ENCODE measurements at regions not wholly inside any gene's neighbourhood (a gene's known extent, or its start where the extent isn't known, plus 50 kb on each side); places are given as distances from the start of the nearest gene placed in this dataset.
A peak's percentile ranks its signal among the peaks of the same experiment; 100 is the strongest.
"Not testable (repeated sequence)": the region's sequence is repeated elsewhere in the genome, so short reads cannot be mapped to it uniquely, and the experiment has no call there.

DNA sequence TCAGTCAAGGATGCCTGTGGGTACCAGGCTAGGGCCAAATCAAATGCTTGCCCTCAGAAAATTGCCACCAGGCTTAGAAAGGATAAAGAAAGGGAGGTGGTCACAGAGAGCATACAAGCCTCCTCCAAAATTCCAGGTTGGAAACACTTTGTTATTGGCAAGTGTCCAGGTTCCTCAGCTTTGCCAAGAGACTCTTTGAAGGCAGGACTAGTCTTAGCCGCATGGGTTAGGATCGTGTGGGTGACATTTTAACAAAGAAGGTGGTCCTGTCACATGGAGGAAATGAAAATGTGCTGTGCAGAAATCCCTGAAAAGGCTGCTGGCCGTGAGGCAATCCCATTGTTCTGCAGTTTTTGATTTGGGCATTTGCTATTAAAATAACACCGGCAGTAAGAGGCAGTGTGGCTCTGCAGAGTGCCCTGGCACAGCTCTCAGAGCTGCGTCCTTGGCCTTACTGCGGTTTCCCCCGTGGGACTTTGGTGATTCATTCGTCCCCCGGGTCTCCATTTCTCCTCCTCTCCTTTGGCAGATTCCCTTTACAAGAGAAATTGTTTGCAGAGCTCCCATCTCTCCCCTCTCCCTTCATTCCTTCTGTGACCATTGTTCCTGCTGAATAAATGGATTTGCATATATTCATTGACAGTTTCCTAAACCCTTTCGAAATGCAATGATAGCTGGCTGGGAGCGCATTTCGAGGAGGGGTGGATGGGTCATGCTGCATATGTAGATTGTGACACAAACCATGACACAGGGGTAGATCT, 187.3 kb downstream of the VAPA start:
- Histone ChIP-seq H3K9me3 (no peaks in the 10 kb centered on the region), H3K36me3 (ENCODE audit: low read depth) (no peaks in the 10 kb centered on the region), H3K4me1 (ENCODE audit: low read depth) (no peaks in the 10 kb centered on the region), H3K4me3 (no peak overlapping the region)
- ATAC-seq (no peak), DNase-seq (no peak)
- TF ChIP-seq, protein P1, sequence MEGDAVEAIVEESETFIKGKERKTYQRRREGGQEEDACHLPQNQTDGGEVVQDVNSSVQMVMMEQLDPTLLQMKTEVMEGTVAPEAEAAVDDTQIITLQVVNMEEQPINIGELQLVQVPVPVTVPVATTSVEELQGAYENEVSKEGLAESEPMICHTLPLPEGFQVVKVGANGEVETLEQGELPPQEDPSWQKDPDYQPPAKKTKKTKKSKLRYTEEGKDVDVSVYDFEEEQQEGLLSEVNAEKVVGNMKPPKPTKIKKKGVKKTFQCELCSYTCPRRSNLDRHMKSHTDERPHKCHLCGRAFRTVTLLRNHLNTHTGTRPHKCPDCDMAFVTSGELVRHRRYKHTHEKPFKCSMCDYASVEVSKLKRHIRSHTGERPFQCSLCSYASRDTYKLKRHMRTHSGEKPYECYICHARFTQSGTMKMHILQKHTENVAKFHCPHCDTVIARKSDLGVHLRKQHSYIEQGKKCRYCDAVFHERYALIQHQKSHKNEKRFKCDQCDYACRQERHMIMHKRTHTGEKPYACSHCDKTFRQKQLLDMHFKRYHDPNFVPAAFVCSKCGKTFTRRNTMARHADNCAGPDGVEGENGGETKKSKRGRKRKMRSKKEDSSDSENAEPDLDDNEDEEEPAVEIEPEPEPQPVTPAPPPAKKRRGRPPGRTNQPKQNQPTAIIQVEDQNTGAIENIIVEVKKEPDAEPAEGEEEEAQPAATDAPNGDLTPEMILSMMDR (IDR thresholded peaks at IDR 0.05): no peak
- intact Hi-C loops (cut with DNase I, micrococcal nuclease): no loop called here

DNA sequence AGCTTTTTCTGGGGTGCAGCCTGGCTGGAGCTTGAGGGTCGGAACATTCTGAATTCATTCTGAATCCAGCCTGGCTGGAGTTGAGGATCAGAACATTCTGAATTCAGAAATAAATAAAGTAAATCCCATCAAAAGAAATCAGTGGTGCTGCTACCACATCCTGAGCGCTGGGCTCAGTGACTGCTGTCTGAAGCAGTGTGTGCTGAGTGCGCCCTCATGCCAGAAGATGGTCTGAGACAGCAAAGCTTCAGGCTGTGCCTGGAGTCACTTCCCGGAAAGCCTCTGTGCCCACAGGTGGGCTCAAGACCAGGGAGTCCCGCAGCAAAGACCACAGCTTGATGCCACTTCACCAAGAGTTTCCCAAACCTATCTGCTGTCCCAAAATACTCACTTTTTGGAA, 187.9 kb downstream of the VAPA start:
- no peak for DNase-seq

DNA sequence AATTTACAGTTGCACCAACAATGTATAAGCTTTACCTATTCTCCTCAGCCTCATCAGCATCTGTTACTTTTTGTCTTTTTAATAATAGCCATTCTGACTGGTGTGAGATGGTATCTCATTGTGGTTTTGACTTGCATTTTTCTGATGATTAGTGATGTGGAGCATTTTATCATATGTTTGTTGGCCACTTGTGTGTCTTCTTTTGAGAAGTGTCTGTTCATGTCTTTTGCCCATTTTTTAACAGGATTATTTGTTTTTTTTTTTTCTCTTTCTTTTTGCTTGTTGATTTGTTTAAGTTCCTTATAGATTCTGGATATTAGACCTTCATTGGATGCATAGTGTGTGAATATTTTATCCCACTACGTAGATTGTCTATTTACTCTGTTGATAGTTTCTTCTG, 191.3 kb downstream of the VAPA start:
- H3K4me3 ChIP-seq; H3K9me3 ChIP-seq; intact Hi-C loops (cut with DNase I, micrococcal nuclease); H3K36me3 ChIP-seq (ENCODE audit: low read depth); DNase-seq; ATAC-seq; H3K4me1 ChIP-seq (ENCODE audit: low read depth): not testable (repeated sequence)

More for the DNA sequence above, 187.9 kb downstream of the VAPA start:
- Histone ChIP-seq H3K4me3 (no peak overlapping the region), H3K4me1 (ENCODE audit: low read depth) (no peaks in the 10 kb centered on the region), H3K36me3 (ENCODE audit: low read depth) (no peaks in the 10 kb centered on the region), H3K9me3 (no peaks in the 10 kb centered on the region)
- TF ChIP-seq, protein P1 (IDR thresholded peaks at IDR 0.05): no peak
- intact Hi-C loops (cut with DNase I, micrococcal nuclease): no loop called here
- no peak for ATAC-seq

DNA sequence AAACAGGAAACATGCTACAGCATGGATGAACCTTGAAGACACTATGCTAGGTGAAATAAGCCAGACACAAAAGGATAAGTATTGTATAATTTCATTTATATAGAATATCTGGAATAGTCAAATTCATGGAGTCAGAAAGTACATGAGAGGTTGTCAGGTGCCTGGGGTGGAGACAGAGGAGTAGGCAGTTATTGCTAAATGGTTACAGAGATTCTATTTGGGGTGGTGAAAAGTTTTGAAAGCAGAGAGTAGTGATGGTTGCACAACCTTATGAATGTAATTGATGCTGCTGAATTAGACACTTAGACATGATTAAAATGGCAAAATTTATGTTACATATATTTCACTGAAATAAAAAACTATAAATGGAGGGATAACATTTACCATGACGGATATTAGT, 197.4 kb downstream of the VAPA start:
- Histone ChIP-seq H3K4me1 (ENCODE audit: low read depth) (no peaks in the 10 kb centered on the region), H3K36me3 (ENCODE audit: low read depth) (no peaks in the 10 kb centered on the region), H3K9me3 (no peaks in the 10 kb centered on the region), H3K4me3 (no peak overlapping the region)
- ATAC-seq (no peak), DNase-seq (no peak)
- intact Hi-C loops (cut with DNase I, micrococcal nuclease): no loop called here
- TF ChIP-seq, protein P1 (IDR thresholded peaks at IDR 0.05): no peak

DNA sequence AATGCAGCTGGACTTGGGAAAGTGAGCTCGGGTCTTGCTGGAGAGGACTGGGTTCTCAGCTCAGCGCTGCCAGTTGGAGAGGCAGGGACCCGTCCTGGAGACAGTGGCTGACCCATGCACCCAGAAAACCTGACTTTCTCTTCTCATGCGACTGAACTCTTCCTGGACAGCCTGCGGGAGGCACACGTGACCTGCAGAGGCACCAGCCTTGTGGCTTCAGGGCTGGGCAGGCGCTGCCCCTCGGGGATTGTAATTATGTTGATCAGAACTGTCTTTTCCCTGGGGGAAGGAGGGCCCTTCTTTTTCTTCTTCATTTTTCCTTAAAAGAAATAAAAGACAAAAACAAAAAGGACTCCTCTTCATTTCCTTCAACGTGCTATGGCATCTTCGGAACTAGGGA, 198.1 kb downstream of the VAPA start:
- intact Hi-C loops (cut with DNase I, micrococcal nuclease): no loop called here
- no peaks in the 10 kb centered on the region for H3K4me1 ChIP-seq (ENCODE audit: low read depth)
- no peak for DNase-seq
- ATAC-seq: no peak
- H3K36me3 ChIP-seq (ENCODE audit: low read depth): no peaks in the 10 kb centered on the region
- no peak overlapping the region for H3K4me3 ChIP-seq
- no peaks in the 10 kb centered on the region for H3K9me3 ChIP-seq
- TF ChIP-seq, protein P1 (IDR thresholded peaks at IDR 0.05): no peak

DNA sequence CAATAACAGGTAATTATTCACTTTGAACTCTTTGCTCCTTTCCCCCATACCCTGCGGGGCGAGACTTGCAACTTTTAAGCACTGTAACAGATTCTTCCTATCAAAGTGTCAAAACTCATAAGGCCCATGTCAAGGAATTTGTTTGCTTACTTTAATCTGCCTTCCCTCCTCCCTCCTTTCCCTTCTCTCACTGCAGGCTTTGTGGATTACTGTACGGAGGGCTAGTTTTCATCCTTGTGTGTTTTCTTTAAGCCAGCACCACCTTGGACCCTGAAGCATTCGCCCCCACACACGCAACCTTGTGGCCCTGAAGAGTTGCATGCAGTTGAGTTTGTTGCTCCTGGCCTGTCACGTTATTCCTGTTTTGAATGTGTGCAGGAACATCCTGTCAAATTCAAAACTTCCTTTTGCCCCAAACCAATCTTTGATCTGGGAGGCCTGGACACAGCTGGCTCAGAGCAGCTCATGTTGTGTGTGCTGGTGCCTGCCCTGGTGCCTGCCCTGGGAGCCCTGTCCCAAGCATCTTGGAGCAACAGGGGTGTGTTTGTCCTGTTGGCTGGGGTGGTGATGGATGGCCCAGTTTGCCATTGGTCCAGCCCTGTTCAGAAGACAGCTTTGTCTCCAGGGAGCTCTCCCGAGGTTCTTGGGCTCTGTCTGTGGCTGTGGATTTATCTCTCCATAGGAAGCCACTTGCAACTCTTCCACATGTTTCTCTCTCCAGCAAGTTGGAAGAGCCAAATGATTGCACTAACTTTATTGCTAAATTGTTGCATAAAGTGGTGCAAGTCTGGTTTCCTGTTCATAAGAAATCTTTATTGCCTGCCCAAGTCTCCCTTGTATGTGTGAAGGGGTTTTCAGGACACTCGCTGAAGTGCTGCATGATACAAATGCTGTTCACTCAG, 199.6 kb downstream of the VAPA start:
- TF ChIP-seq, protein P1 (IDR thresholded peaks at IDR 0.05): no peak
- Histone ChIP-seq H3K9me3 (no peaks in the 10 kb centered on the region), H3K36me3 (ENCODE audit: low read depth) (no peaks in the 10 kb centered on the region), H3K4me3 (no peak overlapping the region), H3K4me1 (ENCODE audit: low read depth) (no peaks in the 10 kb centered on the region)
- ATAC-seq: peak; percentile 22
- DNase-seq: peak in 1 of 3 donors; percentile 54
- intact Hi-C loops (cut with DNase I, micrococcal nuclease): no loop called here
